ENCODE measurements at regions not wholly inside any gene's neighbourhood (a gene's known extent, or its start where the extent isn't known, plus 50 kb on each side); places are given as distances from the start of the nearest gene placed in this dataset.

GRCh38 chr5:114999176-114999575, 170.5 kb downstream of the TRIM36 start:
- Mint-ChIP-seq H3K36me3 (ENCODE audit: low read depth) (no peaks in the 10 kb centered on the region), H3K9me3 (peaks cover 30% of the 10 kb centered on the region), H3K27ac (no peak overlapping the region), H3K4me3 (no peak overlapping the region), H3K27me3 (no peaks in the 10 kb centered on the region), H3K4me1 (ENCODE audit: low read depth) (no peaks in the 10 kb centered on the region)
- intact Hi-C loops (cut with micrococcal nuclease) = no loop called here

- Mint-ChIP-seq H3K9me3 (no peaks in the 10 kb centered on the region), H3K4me3 (no peak overlapping the region), H3K27me3 (no peaks in the 10 kb centered on the region), H3K36me3 (ENCODE audit: low read depth) (no peaks in the 10 kb centered on the region), H3K4me1 (ENCODE audit: low read depth) (no peaks in the 10 kb centered on the region), H3K27ac (no peak overlapping the region)
- intact Hi-C loops (cut with micrococcal nuclease) = no loop called here
Observed at GRCh38 chr5:114989512-114989911, 180.2 kb downstream of the TRIM36 start.

GRCh38 chr5:114988096-114988495, 181.6 kb downstream of the TRIM36 start:
- intact Hi-C loops (cut with micrococcal nuclease) = no loop called here
- Mint-ChIP-seq H3K4me1 (ENCODE audit: low read depth) (no peaks in the 10 kb centered on the region), H3K4me3 (no peak overlapping the region), H3K36me3 (ENCODE audit: low read depth) (no peaks in the 10 kb centered on the region), H3K27ac (no peak overlapping the region), H3K27me3 (no peaks in the 10 kb centered on the region), H3K9me3 (no peaks in the 10 kb centered on the region)

DNA sequence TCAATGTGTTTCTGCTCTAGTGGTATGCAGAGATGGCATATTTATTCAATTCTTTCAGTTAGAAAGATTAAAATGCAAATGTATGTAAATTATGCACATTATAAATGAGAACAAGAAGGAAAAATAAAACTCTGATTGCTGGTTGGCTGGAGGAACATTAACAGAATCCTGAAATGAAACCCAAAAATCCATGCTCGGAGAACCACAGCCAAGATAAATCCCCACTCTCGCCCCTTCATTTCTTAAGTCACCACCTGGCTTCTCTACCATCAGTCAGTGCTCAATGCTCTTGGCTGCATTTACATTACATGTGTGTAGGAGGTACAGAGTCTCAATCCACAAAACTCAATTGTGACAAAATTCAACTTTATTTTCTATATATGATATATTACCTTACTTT, 184.9 kb downstream of the TRIM36 start:
- no peaks in the 10 kb centered on the region for H3K27me3 Mint-ChIP-seq
- H3K9me3 Mint-ChIP-seq = peaks cover 12% of the 10 kb centered on the region
- no peaks in the 10 kb centered on the region for H3K4me1 Mint-ChIP-seq (ENCODE audit: low read depth)
- H3K4me3 Mint-ChIP-seq = no peak overlapping the region
- no peak overlapping the region for H3K27ac Mint-ChIP-seq
- intact Hi-C loops (cut with micrococcal nuclease) = no loop called here
- no peaks in the 10 kb centered on the region for H3K36me3 Mint-ChIP-seq (ENCODE audit: low read depth)

- H3K4me3 Mint-ChIP-seq = no peak overlapping the region
- H3K9me3 Mint-ChIP-seq = peaks cover 12% of the 10 kb centered on the region
- H3K27me3 Mint-ChIP-seq = no peaks in the 10 kb centered on the region
- no peaks in the 10 kb centered on the region for H3K4me1 Mint-ChIP-seq (ENCODE audit: low read depth)
- no peaks in the 10 kb centered on the region for H3K36me3 Mint-ChIP-seq (ENCODE audit: low read depth)
- no peak overlapping the region for H3K27ac Mint-ChIP-seq
- intact Hi-C loops (cut with micrococcal nuclease) = no loop called here
Observed at GRCh38 chr5:114981111-114981510, 188.6 kb downstream of the TRIM36 start.

GRCh38 chr5:114977979-114978573, 191.6 kb downstream of the TRIM36 start:
- Mint-ChIP-seq H3K4me3 (no peak overlapping the region), H3K27ac (no peak overlapping the region), H3K4me1 (ENCODE audit: low read depth) (no peaks in the 10 kb centered on the region), H3K9me3 (peaks cover 12% of the 10 kb centered on the region), H3K27me3 (no peaks in the 10 kb centered on the region), H3K36me3 (ENCODE audit: low read depth) (no peaks in the 10 kb centered on the region)
- intact Hi-C loops (cut with micrococcal nuclease) = no loop called here

DNA sequence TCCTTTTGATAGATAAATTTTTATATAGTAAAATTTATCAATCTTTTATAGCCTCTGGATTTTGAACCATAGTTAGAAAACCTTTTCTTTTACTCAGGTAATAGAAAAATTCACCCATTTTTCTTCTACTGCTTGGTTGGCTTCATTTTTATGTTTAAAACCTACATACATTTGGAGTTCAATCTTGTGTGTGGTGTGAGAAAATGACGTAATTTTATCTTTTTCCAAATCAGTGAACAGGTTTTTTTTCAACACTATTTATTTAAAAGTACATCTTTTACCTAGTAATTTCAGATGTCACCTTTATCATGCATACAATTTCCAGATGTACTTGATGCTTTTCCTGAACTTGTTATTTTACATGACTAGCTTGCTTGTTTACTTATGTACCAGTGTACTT, 200.2 kb downstream of the TRIM36 start:
- Mint-ChIP-seq H3K4me3 (no peak overlapping the region), H3K36me3 (ENCODE audit: low read depth) (no peaks in the 10 kb centered on the region), H3K9me3 (peaks cover 14% of the 10 kb centered on the region), H3K27me3 (no peaks in the 10 kb centered on the region), H3K27ac (no peak overlapping the region), H3K4me1 (ENCODE audit: low read depth) (no peaks in the 10 kb centered on the region)
- intact Hi-C loops (cut with micrococcal nuclease) = no loop called here

GRCh38 chr5:114957384-114957783, 212.3 kb downstream of the TRIM36 start:
- H3K4me3 Mint-ChIP-seq = no peak overlapping the region
- intact Hi-C loops (cut with micrococcal nuclease) = no loop called here

GRCh38 chr5:114953565-114953964, 216.1 kb downstream of the TRIM36 start:
- Mint-ChIP-seq H3K4me3 (no peak overlapping the region), H3K9me3 (peaks cover 18% of the 10 kb centered on the region), H3K27ac (peak overlapping the region; percentile 76), H3K4me1 (ENCODE audit: low read depth) (peaks cover 17% of the 10 kb centered on the region), H3K27me3 (peaks cover 30% of the 10 kb centered on the region), H3K36me3 (ENCODE audit: low read depth) (no peaks in the 10 kb centered on the region)
- intact Hi-C loops (cut with micrococcal nuclease) = no loop called here

More at GRCh38 chr5:114957384-114957783, 212.3 kb downstream of the TRIM36 start:
- H3K36me3 Mint-ChIP-seq (ENCODE audit: low read depth) = no peaks in the 10 kb centered on the region
- H3K9me3 Mint-ChIP-seq = peaks cover 32% of the 10 kb centered on the region
- H3K4me1 Mint-ChIP-seq (ENCODE audit: low read depth) = peaks cover 17% of the 10 kb centered on the region
- peaks cover 35% of the 10 kb centered on the region for H3K27me3 Mint-ChIP-seq
- H3K27ac Mint-ChIP-seq = no peak overlapping the region

GRCh38 chr5:114952876-114953275, 216.8 kb downstream of the TRIM36 start:
- Mint-ChIP-seq H3K27ac (peak overlapping the region; percentile 65), H3K4me3 (no peak overlapping the region), H3K27me3 (peaks cover 29% of the 10 kb centered on the region), H3K36me3 (ENCODE audit: low read depth) (no peaks in the 10 kb centered on the region), H3K9me3 (peaks cover 18% of the 10 kb centered on the region), H3K4me1 (ENCODE audit: low read depth) (peaks cover 17% of the 10 kb centered on the region)
- intact Hi-C loops (cut with micrococcal nuclease) = no loop called here

- no peak overlapping the region for H3K4me3 Mint-ChIP-seq
- peaks cover 17% of the 10 kb centered on the region for H3K4me1 Mint-ChIP-seq (ENCODE audit: low read depth)
- intact Hi-C loops (cut with micrococcal nuclease) = no loop called here
- peaks cover 17% of the 10 kb centered on the region for H3K9me3 Mint-ChIP-seq
- no peak overlapping the region for H3K27ac Mint-ChIP-seq
- H3K36me3 Mint-ChIP-seq (ENCODE audit: low read depth) = no peaks in the 10 kb centered on the region
- H3K27me3 Mint-ChIP-seq = peaks cover 16% of the 10 kb centered on the region
Observed at GRCh38 chr5:114949756-114950155, 220.0 kb downstream of the TRIM36 start.

- Mint-ChIP-seq H3K36me3 (ENCODE audit: low read depth) (no peaks in the 10 kb centered on the region), H3K27ac (no peak overlapping the region)
- intact Hi-C loops (cut with micrococcal nuclease) = no loop called here
Observed at GRCh38 chr5:114948986-114949621, 220.6 kb downstream of the TRIM36 start.

DNA sequence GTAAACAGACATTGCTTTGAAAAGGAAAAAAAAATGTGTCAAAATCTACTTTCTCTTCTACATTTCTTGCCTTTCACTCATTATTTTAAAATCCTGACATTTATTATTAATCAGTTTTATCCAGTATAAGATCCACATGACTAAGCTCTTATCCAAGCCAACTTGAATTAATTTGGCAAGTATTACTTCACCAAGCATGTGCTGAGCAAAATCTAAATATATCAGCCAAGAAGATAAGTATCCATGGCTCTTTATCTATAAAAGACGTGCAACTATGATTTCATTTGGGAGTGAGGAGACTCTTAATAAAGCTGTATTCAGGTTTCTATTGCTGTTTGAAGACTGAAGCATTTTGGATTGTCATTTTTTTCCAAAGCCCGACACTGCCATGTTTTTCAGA, 221.3 kb downstream of the TRIM36 start:
- peaks cover 10% of the 10 kb centered on the region for H3K27me3 Mint-ChIP-seq
- no peak overlapping the region for H3K4me3 Mint-ChIP-seq
- H3K4me1 Mint-ChIP-seq (ENCODE audit: low read depth) = peaks cover 7% of the 10 kb centered on the region
- no peak overlapping the region for H3K27ac Mint-ChIP-seq
- intact Hi-C loops (cut with micrococcal nuclease) = no loop called here
- peaks cover 13% of the 10 kb centered on the region for H3K9me3 Mint-ChIP-seq
- no peaks in the 10 kb centered on the region for H3K36me3 Mint-ChIP-seq (ENCODE audit: low read depth)

More at GRCh38 chr5:114948986-114949621, 220.6 kb downstream of the TRIM36 start:
- Mint-ChIP-seq H3K9me3 (peaks cover 11% of the 10 kb centered on the region), H3K4me3 (no peak overlapping the region), H3K4me1 (ENCODE audit: low read depth) (peaks cover 10% of the 10 kb centered on the region), H3K27me3 (peaks cover 10% of the 10 kb centered on the region)

GRCh38 chr5:114940709-114941108, 229.0 kb downstream of the TRIM36 start:
- Mint-ChIP-seq H3K36me3 (ENCODE audit: low read depth) (no peaks in the 10 kb centered on the region), H3K27me3 (no peaks in the 10 kb centered on the region), H3K4me3 (no peak overlapping the region), H3K9me3 (peaks cover 70% of the 10 kb centered on the region), H3K4me1 (ENCODE audit: low read depth) (no peaks in the 10 kb centered on the region), H3K27ac (no peak overlapping the region)
- intact Hi-C loops (cut with micrococcal nuclease) = no loop called here

- intact Hi-C loops (cut with micrococcal nuclease) = no loop called here
- Mint-ChIP-seq H3K27ac (no peak overlapping the region), H3K4me3 (no peak overlapping the region), H3K36me3 (ENCODE audit: low read depth) (no peaks in the 10 kb centered on the region), H3K4me1 (ENCODE audit: low read depth) (no peaks in the 10 kb centered on the region), H3K9me3 (peaks cover 37% of the 10 kb centered on the region), H3K27me3 (no peaks in the 10 kb centered on the region)
Observed at GRCh38 chr5:114935490-114935889, 234.2 kb downstream of the TRIM36 start.
